ENCODE measurements at regions not wholly inside any gene's neighbourhood (a gene's known extent, or its start where the extent isn't known, plus 50 kb on each side); places are given as distances from the start of the nearest gene placed in this dataset.

DNA sequence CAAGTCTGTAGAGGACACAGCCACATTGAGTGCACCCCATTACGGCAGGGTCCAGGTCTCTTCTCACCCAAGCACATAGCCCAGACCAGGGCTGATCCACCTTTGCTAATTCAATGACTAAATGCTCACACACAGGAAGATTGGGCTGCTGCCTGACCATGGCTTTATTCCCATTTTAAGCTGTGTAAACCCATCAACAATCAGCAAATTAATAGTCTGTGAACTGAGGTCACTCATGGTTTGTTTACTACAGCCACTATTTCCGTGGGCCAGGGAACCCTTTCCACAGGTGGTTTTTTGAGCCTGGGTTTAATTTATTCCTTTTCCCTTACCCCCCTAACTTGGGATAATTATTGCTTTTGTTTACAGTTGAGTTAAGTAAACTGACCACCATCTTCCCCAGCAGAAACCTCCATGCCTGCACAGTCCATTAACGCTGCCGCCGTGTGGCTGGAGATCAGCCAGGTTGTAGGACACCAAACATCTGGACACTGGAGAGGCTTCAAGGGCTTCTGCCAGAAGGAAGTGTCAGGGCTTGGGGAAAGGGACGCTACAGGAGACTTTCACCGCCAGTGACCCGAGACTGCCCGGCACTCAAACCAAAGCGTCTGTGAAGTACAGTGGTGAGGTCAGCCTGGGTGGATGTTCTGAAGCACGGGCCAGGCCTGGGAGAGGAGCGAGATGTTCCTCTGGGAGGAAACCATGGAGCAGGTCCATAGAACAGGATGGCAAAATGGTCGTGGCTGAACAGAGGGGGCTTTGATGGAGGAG is 282.9 kb downstream of the DYSF start:
- Histone ChIP-seq H3K27me3 (ENCODE audit: insufficient read depth) (no peaks in the 10 kb centered on the region), H3K9me2 (ENCODE audit: insufficient read depth) (peaks cover 3% of the 10 kb centered on the region), H3K4me1 (ENCODE audit: insufficient read depth) (no peaks in the 10 kb centered on the region), H3K79me2 (replicated peaks; ENCODE audit: insufficient read depth) (no peaks in the 10 kb centered on the region), H3K4me3 (no peak overlapping the region), H3F3A (replicated peaks; ENCODE audit: low read depth) (no peaks in the 10 kb centered on the region), H3K27ac (ENCODE audit: low read depth) (no peak overlapping the region), H3K4me2 (no peak overlapping the region), H3K36me3 (ENCODE audit: insufficient read depth) (no peaks in the 10 kb centered on the region), H4K20me1 (replicated peaks; ENCODE audit: insufficient read depth) (no peaks in the 10 kb centered on the region), H2AFZ (no peak overlapping the region)
- peaks cover 9% of the 10 kb centered on the region for H3K9me3 Mint-ChIP-seq
- no peak overlapping the region for H3K4me3 Mint-ChIP-seq
- no peak for DNase-seq (ENCODE audit: low spot score)
- ATAC-seq: no peak
- no peaks in the 10 kb centered on the region; the same call in 2 of the 3 replicates for H3K36me3 Mint-ChIP-seq (ENCODE audit: low read depth)
- no peak overlapping the region for H3K27ac Mint-ChIP-seq
- H3K27me3 Mint-ChIP-seq (ENCODE audit: insufficient read depth, low read depth, poor library complexity): peaks cover 8% of the 10 kb centered on the region
- no peaks in the 10 kb centered on the region; the same call in 2 of the 3 replicates for H3K4me1 Mint-ChIP-seq
- TF ChIP-seq POLR2AphosphoS5 (IDR thresholded peaks at IDR 0.05; ENCODE audit: low read depth) (no peak), ZNF331 (CRISPR knock-in tag; IDR thresholded peaks at IDR 0.05; ENCODE audit: low read depth) (no peak), EZH2 (IDR thresholded peaks at IDR 0.05; ENCODE audit: low read depth, unreplicated experiment) (no peak)
- TF ChIP-seq, protein P1, sequence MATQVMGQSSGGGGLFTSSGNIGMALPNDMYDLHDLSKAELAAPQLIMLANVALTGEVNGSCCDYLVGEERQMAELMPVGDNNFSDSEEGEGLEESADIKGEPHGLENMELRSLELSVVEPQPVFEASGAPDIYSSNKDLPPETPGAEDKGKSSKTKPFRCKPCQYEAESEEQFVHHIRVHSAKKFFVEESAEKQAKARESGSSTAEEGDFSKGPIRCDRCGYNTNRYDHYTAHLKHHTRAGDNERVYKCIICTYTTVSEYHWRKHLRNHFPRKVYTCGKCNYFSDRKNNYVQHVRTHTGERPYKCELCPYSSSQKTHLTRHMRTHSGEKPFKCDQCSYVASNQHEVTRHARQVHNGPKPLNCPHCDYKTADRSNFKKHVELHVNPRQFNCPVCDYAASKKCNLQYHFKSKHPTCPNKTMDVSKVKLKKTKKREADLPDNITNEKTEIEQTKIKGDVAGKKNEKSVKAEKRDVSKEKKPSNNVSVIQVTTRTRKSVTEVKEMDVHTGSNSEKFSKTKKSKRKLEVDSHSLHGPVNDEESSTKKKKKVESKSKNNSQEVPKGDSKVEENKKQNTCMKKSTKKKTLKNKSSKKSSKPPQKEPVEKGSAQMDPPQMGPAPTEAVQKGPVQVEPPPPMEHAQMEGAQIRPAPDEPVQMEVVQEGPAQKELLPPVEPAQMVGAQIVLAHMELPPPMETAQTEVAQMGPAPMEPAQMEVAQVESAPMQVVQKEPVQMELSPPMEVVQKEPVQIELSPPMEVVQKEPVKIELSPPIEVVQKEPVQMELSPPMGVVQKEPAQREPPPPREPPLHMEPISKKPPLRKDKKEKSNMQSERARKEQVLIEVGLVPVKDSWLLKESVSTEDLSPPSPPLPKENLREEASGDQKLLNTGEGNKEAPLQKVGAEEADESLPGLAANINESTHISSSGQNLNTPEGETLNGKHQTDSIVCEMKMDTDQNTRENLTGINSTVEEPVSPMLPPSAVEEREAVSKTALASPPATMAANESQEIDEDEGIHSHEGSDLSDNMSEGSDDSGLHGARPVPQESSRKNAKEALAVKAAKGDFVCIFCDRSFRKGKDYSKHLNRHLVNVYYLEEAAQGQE (IDR thresholded peaks at IDR 0.05; ENCODE audit: unreplicated experiment): no peak

Small RNA genes in the stretch of these regions (small RNA-seq; reads per million reads assigned to genes)
- gene RPS20P10 (ENCODE audit: low replicate concordance): 0.12 reads per million
